ENCODE measurements at regions not wholly inside any gene's neighbourhood (a gene's known extent, or its start where the extent isn't known, plus 50 kb on each side); places are given as distances from the start of the nearest gene placed in this dataset.
A peak's percentile ranks its signal among the peaks of the same experiment; 100 is the strongest.
"Not testable (repeated sequence)": the region's sequence is repeated elsewhere in the genome, so short reads cannot be mapped to it uniquely, and the experiment has no call there.

GRCh38 chr4:127463883-127464282 is 168.9 kb upstream of the INTU start:
- no peak for DNase-seq

- no peak for DNase-seq
Observed at GRCh38 chr4:127469542-127469941, 163.2 kb upstream of the INTU start.

GRCh38 chr4:127469959-127470809 is 162.6 kb upstream of the INTU start:
- DNase-seq: no peak

- not testable (repeated sequence) for DNase-seq
Observed at GRCh38 chr4:127478271-127478670, 154.5 kb upstream of the INTU start.

GRCh38 chr4:127479031-127479622 is 153.6 kb upstream of the INTU start:
- peak; percentile 1 to 21 for DNase-seq

- no peak for DNase-seq
Observed at GRCh38 chr4:127482049-127482448, 150.7 kb upstream of the INTU start.

- DNase-seq: no peak
Observed at GRCh38 chr4:127484117-127484516, 148.6 kb upstream of the INTU start.

- no peak for DNase-seq
Observed at GRCh38 chr4:127486248-127486647, 146.5 kb upstream of the INTU start.

- no peak for DNase-seq
Observed at GRCh38 chr4:127491571-127491970, 141.2 kb upstream of the INTU start.

GRCh38 chr4:127496875-127497274 is 135.9 kb upstream of the INTU start:
- not testable (repeated sequence) for DNase-seq

- no peak for DNase-seq
Observed at GRCh38 chr4:127498366-127498765, 134.4 kb upstream of the INTU start.

GRCh38 chr4:127500242-127500641 is 132.5 kb upstream of the INTU start:
- DNase-seq: no peak

GRCh38 chr4:127501103-127501502 is 131.7 kb upstream of the INTU start:
- DNase-seq: no peak

- no peak for DNase-seq
Observed at GRCh38 chr4:127503111-127503510, 129.6 kb upstream of the INTU start.

- DNase-seq: no peak
Observed at GRCh38 chr4:127505203-127505602, 127.6 kb upstream of the INTU start.

- no peak for DNase-seq
Observed at GRCh38 chr4:127506283-127506682, 126.5 kb upstream of the INTU start.

- no peak for DNase-seq
Observed at GRCh38 chr4:127509155-127509554, 123.6 kb upstream of the INTU start.

- DNase-seq: not testable (repeated sequence)
Observed at GRCh38 chr4:127512672-127513071, 120.1 kb upstream of the INTU start.

GRCh38 chr4:127515259-127515658 is 117.5 kb upstream of the INTU start:
- not testable (repeated sequence) for DNase-seq

GRCh38 chr4:127518046-127518445 is 114.7 kb upstream of the INTU start:
- DNase-seq: no peak

GRCh38 chr4:127521463-127521862 is 111.3 kb upstream of the INTU start:
- no peak for DNase-seq

GRCh38 chr4:127523369-127523768 is 109.4 kb upstream of the INTU start:
- DNase-seq: no peak

GRCh38 chr4:127525608-127526007 is 107.1 kb upstream of the INTU start:
- no peak for DNase-seq

- no peak for DNase-seq
Observed at GRCh38 chr4:127528302-127528701, 104.5 kb upstream of the INTU start.

- DNase-seq: not testable (repeated sequence)
Observed at GRCh38 chr4:127529879-127530278, 102.9 kb upstream of the INTU start.

All from NCI-H1930 (cell line).